HG02623 (cell line): ENCODE measurements at regions not wholly inside any gene's neighbourhood (a gene's known extent, or its start where the extent isn't known, plus 50 kb on each side); places are given as distances from the start of the nearest gene placed in this dataset.

Experiments used
- ATAC-seq: cut with Tn5 transposase; IDR thresholded peaks from one replicate; pipeline ENCODE4 v1.9.1; 2021; ENCODE audit warnings: moderate library complexity; ENCODE audit not compliant: unreplicated experiment

DNA sequence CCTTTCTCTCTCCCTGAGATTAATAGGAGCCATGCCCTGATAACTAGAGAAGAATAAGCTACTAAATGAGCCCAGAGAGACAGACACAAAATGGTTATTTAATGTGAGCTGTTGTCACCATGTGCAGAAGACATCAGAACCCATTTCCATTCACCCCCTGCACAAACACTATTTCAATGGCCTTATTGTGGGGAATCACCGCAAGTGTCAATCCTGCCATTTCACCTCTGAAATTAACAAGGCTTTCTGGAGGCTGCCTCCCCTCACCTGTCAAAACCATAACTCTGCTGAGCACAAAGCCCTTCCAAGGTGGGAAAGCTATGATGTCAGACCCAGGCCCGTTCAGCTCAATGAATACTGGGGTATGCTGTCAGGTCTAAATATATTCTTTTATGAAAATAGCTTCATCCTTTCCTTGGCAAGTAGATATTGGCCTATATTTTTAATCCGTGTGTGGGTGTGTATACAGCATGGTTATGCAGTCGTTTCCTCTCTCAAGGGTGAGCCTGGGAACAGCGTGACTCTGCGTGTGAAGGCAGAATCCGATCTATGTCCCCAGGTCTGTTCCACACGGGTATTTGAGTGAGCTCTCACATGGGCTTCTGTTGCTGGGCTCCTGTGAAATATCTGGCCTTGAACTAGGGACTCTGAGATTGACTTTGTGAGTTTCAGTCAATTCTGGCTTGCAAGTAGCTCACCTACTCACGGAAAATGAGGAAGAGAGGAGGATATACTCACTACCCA is 266.3 kb downstream of the FBXW7 start:
- ATAC-seq: no peak

DNA sequence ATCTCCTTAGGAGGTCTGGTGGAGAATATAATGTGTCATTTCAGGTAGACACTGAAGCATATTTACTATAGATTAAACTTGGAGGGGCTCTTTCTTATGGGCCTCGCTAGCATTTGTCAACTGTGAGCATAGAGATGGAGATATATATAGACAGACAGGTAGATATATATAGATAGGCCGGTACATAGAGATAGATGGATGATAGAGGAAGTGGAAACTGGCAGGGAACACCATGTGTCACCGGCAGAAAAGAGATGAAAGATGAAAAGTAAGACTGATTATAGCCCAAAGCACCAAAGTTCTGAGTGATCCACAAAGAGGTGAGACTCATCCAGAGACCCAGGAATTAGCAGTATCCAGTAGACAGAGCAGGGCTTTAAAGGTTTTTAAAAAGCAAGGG is 268.1 kb downstream of the FBXW7 start:
- ATAC-seq: no peak

DNA sequence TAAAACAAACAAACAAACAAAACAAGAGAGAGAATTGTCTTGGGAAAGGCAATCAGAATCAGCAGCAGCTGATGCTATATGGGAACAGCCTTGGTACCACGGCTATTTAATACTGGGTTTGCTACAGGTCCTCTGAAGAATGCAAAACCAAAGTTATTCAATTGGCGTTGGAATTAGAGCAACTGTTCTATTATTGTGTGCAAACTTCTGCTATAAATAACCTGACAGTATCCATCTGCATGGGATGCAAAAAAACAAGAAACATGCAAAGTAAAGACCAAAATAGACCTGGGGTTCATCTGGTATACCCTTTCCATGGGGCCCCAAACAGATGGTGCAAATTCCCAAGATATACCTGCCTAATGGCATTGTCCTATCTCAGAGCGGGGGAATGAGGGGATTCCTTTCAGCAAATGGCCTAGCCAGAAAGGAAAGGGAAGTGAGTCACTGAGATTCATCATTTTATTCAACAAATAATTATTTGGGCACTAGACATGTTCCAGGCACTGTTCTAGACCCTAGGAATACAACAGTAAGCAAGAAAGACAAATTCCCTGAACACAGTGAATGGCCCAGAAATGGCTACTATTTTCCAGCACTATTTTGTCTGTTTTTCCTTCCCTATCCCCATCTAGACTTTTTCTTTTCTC is 268.9 kb downstream of the FBXW7 start:
- ATAC-seq: no peak

DNA sequence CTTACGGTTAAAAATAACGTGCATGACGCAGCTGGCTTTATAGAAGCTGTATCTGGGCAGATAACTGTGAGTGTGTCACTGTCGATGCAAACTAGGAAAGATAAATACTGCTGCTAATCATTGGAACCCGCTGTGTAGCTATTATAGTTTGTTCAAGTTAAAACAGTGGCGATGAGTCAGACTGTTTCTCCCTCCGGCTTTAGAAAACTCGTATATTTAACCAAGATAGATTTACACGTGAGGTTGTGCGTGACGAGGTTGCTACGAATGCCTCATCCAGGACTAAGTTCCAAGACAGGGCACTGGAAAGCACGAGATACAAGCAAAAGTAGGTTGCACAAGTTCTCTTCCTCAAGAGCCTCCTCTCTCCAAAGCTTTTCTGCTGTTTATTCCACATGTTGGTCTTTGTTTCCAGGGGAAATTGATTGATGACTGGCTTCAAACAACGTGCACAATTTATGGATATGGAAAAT is 270.7 kb downstream of the FBXW7 start:
- no peak for ATAC-seq

DNA sequence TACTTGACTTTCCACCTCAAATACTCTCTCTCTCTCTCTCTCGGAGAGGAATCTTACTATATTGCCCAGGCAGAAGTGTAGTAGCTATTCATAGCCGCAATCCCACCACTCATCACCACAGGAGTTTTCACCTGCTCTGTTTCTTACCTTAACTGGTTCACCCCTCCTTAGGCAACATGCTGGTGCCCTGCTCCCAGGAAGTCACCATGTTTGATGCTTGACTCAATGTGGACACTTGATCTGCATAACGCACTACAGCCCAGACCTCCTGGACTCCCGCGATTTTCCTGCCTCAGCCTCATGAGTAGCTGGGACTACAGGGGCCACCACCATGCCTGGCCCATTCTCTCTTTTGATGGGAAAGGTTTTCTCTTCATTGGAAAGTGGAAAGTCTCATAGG is 271.8 kb downstream of the FBXW7 start:
- ATAC-seq: no peak

DNA sequence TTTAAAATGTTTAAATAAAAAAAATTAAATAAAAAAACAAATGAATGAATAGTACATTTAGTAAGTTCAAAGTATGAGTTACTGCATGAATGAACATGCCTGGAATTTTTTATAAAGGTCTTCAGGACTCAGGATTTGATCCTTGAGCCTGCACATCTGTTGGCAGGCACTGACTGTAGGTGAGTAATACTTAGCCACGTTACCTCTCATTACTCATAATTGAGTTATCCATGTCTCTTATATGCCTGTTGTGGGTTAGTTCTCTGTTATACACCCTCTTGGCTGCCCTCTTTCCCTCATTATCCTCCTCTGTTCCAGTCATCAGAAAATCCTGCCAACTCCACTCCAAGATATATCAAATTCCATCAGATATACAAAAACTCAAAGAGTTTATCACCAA is 276.0 kb downstream of the FBXW7 start:
- ATAC-seq: no peak

DNA sequence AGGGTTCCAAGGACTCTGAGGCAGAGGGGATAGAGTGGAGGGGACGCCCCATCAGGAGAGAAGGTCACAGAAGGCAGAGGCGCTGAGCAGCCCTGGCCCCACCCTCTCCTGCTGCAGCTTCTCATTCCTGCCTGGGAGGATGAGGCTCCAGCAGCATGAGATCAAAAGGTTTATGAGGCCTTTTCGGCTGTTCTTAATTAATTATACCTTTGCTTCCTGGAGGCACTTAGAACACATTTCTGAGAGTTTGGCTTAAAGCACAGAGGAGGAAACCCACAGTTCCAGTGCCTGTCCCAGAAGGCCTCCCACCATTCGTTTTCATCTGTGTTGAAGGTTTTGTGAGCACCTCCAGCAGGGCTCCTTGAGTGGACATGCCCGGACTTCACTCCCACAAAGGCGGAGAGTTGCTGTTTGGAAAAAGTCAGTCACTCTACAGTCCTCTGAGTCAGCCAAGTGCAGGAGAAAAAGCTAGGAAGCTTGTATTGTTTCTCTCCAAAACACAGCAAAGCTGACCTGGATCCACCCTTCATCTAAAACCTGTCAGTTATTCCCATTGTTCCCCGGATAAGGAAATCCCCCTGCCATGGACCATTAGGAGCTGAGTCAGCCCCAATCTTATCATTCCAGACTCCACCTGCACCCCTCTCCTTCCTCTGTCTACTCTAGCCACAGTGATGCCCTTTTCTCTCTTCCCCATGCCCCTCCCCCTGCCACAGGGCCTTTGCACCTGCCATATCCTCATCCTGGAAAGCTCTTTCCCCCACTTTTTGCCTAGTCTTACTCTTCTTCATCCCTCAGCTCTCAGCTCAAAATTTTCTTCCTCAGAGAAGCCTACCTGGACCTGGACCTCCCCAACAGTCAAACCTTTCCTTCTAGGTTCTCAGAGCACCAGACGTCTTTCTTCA is 276.8 kb downstream of the FBXW7 start:
- no peak for ATAC-seq

DNA sequence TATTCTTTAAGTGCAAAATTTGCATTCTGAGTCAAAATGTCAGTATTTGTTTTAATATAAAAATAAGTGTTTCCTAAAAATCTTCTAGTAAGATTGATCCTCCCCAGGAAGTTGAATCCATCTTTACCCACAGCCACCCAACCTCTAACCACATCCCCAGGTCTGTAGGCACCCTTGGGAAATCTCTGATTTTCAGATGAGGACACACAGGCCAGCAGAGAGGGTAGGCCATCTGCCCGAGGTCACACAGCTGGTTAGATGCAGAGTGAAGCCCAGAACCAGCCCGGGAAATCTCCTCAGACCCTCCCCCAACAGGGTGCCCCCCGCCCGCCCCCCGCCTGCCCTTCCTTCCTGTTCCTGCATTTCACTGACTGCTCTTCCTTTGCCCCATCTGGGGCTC is 277.5 kb downstream of the FBXW7 start:
- no peak for ATAC-seq

DNA sequence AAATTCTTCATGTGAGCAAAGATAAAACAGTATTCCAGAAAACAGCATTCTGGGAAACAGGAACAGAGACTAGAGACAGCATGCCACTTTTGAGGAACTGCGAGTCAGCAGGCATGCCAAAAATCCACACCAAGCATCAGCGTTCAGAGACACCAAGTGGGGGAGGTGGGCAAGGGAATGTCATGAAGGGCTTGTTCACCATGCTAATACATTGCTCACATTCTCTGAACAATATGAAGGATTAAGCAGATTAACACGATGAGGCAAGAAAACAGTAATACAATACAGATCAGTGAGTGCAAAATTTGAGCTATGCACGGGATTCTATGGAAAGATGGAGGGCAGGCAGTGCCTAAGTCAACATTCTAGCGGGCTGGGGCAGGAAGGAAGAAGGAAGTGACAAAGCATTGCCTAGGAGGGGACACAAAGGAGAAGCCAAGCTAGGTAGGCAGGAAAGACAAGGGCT is 278.3 kb downstream of the FBXW7 start:
- no peak for ATAC-seq

DNA sequence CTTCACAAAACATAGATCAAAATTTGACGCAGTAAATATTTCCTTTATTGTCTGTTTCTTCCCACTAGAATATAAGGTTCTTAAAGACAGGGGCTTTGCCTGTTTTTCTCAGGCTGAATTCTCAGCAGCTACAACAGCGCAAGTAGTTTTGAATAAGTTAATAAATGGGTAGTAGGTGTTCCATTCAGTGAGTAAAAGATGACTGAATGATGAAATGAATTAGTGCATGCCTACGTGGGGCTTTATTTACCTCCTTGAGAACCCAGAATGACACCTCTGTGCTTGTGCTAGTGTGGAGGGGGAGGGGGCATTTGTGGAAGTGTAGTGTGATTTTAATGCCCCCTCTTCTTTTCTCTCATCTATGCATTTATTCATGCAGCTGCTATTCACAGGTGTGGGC is 278.9 kb downstream of the FBXW7 start:
- ATAC-seq: no peak

DNA sequence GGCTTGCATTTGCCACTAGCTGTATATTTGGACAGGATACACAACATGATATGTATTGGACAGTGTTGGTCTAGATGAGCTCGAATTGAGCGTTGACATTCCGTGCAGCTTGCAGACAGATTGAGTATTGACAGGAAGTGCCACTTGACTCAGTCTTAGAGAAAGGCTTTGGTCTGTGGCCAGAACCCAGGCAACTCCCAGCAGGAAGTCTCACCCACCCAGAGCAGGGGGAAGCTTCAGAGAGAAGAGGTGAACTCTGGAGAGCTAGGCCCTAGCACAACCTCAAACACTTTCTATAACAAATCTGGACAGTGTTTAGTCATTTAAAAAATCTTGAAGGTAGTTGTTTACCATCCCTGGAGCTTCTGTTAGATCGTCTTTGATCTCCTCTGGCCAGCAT is 280.5 kb downstream of the FBXW7 start:
- ATAC-seq: peak; percentile 91

DNA sequence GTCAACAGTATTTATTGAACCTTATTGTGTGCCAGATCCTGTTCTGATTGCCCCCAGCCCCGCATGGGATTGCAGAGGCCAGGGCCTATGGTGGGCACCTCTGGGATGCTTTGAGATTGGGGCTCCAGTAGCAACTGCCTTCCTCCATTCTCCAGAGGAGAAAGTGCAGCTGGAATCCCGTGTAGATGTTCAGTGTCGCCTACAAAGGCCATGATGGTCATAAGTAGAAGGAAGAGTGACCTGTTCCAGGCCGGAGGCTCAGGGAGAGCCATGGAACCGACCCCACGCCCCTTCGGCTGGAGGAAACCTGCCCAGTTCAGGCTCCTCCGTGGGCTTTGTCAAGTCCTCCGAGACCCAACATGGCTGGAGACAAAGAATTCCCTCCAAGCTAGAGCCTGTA is 287.5 kb downstream of the FBXW7 start:
- no peak for ATAC-seq

DNA sequence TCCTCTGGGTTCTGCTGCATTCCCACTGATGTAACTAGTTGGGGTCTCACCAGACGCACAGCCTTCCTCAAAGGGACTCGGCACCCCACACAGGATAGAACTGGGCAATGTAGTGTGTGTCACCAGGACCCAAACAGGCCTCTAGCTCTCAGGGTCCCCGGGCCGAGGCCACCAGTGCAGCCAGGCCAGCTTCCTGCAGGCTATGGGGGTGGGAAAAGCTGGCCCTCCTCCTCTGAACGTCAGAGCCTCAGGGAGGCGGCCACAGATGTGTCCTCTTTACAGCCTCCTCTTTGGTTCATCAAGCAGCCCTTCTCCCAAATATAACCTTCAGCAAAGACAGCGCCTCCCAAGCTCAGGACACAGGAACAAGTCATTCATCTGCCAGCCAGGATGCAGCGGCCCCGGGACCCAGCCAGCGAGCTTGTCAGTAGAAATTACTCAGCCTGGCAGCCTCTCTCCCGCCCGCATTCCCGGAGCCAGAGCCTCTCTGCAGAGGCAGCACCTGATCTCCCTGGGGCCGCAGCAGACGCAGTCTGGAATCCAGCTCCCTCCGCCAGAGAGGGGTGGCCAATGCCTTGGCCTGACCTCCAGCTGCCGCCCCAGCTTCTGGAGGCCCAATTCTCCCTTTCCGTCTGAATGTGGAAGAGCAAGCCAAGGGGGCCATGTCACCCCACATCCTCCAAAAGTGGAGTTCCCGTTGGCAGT is 288.5 kb downstream of the FBXW7 start:
- no peak for ATAC-seq

DNA sequence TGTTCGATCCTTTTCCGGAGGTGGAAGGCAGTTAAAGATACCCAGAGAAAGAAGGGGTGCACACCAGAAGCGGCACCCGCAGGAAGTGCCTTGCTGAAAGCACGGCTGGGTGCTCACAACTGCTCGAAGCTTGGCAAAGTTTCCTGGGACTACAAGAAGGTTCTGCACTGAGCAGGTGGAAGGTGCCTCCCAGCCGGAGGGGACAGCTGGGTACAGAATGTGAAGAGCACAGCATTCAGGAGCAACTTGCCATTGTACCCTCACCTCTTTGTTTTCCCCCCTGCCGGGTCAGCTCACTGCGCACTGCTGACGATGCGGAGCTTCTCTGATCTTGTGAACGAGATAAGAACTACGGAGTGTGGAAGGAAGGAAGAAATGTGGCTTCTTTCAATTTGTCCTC is 289.2 kb downstream of the FBXW7 start:
- no peak for ATAC-seq

DNA sequence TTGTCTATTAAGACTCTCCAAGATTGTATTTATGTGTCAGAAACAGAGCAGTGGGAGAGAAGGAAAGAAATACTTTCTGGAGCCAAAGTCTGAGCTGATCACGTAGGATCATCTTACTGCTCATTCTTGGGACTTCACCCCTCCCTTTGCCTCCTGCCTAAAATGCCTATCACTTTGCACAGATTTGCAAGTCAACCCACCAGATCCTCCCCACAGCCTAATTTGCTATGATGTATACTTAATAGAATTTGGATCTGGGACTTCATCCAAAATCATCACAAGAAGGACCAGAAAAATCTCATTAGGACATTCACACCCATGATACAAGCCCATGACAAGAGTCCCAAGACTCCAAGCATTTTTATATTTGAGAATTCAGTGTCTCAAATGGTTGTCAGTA is 290.2 kb downstream of the FBXW7 start:
- ATAC-seq: no peak

DNA sequence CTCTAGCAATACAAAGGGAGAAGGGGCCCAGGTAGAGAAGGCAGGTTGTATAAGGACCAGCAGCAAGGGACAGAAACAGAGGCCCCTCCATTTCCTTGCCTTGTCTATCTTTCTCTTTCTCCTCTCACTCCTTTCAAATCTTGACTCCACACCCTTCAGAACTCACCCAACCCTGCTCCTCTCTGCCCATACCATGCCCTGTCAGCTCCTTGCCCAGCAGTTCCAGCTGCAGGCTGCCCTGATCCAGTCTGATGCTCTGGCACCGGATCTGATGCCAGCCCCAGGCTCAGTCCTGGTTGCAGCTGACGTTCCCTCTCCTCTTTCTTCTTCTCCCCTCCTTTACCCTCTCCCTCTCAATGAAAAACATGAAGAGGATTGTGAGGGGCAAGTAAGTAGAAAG is 291.2 kb downstream of the FBXW7 start:
- no peak for ATAC-seq

DNA sequence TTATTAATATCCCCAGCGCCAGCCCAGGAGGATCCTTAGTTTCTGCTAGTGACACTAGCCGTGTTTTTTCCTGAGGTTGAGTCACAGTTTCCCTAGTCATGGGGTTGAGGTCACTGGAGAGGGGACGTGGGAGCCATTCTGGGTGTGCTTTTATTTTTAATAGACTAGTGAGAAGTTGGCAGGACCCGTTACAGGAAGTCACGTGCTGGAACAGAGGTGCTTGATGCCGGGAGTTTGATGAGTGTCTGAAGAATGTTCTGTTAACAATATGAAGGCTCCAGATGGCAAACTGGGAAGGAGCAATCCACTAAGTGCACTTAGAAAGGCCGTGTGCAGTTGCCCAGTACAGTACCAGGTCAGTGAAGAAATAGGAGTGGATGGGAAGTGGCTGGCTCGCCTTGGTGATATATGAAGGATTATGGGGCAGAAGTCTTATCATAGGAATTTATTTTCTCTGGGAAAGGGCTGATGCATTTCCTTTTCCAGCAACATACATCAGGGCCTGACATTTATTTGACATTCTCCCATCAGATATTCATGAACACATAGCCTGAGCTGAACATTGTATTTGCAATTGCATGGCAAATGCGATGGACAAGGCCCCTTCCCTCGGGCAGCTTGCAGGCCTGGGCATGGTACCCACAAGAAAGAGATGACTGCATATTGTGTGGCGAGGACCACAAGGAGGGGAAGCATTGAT is 291.8 kb downstream of the FBXW7 start:
- no peak for ATAC-seq

DNA sequence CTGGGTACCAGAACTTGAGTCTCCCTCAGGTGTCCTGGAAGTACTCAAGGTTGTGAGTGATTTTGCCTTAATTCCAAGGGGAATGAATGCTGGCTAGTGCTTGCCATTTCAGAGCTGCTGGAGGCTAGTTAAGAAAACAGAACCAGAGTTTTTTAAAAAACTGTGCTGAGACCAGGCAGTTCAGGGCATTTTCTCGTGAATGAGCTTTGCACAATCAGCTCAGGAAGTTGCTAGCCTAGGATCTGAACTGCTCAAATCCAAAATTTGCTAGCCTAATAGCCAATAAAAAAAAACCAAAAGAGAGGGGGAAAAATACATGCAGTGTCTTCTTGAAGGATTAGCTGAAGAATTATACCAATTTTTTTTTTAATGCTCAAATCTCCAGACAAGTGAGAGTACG is 292.7 kb downstream of the FBXW7 start:
- no peak for ATAC-seq

DNA sequence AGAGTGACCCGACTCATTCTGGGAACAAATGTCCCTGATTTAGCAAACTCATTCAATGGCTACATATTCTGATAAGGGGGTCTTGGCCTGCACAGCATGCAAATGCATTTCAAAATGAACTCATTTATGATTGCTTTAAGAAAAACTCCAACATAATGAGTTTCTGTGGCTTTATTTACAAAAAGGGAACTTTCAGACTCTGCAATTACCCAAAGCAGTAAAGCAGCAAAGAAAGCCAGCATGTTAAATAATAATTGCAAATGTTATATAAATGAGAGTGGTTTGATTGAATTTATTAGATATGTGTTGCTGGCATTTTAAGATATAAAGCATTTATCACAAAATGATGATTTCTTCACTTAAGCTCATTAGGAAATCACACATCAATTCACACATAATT is 295.7 kb downstream of the FBXW7 start:
- ATAC-seq: no peak

DNA sequence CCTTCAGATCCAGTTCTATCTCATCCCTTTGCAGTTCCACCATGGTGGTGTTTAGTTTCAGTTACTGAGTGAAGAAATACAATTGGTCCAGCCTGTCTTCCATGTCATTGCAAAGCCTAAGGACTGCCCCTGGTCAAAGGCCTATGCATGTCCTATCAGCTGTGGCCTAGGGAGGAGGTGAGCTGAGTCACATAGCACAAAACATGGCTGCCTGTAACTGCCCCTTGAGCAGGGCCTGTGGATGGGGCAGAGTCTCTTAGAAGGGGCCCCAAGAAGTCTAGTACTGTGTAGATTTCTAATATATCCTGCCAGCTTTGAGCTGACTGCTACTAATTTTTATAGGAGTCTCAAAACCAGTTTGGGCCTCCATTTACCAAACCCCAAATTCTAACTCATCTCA is 296.7 kb downstream of the FBXW7 start:
- no peak for ATAC-seq
